ENCODE measurements at regions not wholly inside any gene's neighbourhood (a gene's known extent, or its start where the extent isn't known, plus 50 kb on each side); places are given as distances from the start of the nearest gene placed in this dataset.

- H3K27me3 Mint-ChIP-seq (ENCODE audit: insufficient read depth), result no peaks in the 10 kb centered on the region
- TF ChIP-seq CTCF (conservative IDR thresholded peaks at IDR 0.05), result no peak
- Histone ChIP-seq H3K4me1 (ENCODE audit: control insufficient read depth, insufficient read depth, low read length) (no peaks in the 10 kb centered on the region), H3K4me3 (ENCODE audit: low read length) (no peak overlapping the region), H3K27me3 (ENCODE audit: control insufficient read depth, insufficient read depth, low read length, poor library complexity, severe bottlenecking) (no peaks in the 10 kb centered on the region), H3K36me3 (ENCODE audit: control insufficient read depth, insufficient read depth, low read length) (no peaks in the 10 kb centered on the region), H3K9ac (ENCODE audit: extremely low read depth, low read length, poor library complexity, severe bottlenecking) (no peak overlapping the region), H3K9me3 (ENCODE audit: control insufficient read depth, low read length) (peaks cover 4% of the 10 kb centered on the region), H3K27ac (ENCODE audit: low read depth, low read length) (no peak overlapping the region)
- H3K4me3 Mint-ChIP-seq, result no peak overlapping the region
- no peaks in the 10 kb centered on the region for H3K4me1 Mint-ChIP-seq
- 93% methylated on average over 3 of the region's 3 CpGs; no CpG with 5 or more reads in 1 of the 2 experiments for WGBS, 2 experiments (ENCODE audit: insufficient coverage in 1 of 2, insufficient read length in 1 of 2)
- H3K36me3 Mint-ChIP-seq (ENCODE audit: low read depth), result no peaks in the 10 kb centered on the region
- no peak for DNase-seq
- H3K9me3 Mint-ChIP-seq, result peaks cover 9% of the 10 kb centered on the region
- H3K27ac Mint-ChIP-seq, result no peak overlapping the region
Measured at GRCh38 chr4:95980877-95981360, 141.0 kb downstream of the PDHA2 start.

GRCh38 chr4:95981591-95981990 lies 141.7 kb downstream of the PDHA2 start:
- peak overlapping the region; percentile 66 for H3K27ac ChIP-seq (ENCODE audit: low read depth, low read length)
- no peaks in the 10 kb centered on the region for H3K27me3 ChIP-seq (ENCODE audit: control insufficient read depth, insufficient read depth, low read length, poor library complexity, severe bottlenecking)
- H3K4me1 Mint-ChIP-seq, result no peaks in the 10 kb centered on the region
- no peaks in the 10 kb centered on the region for H3K4me1 ChIP-seq (ENCODE audit: control insufficient read depth, insufficient read depth, low read length)
- H3K4me3 Mint-ChIP-seq, result no peak overlapping the region
- H3K27me3 Mint-ChIP-seq (ENCODE audit: insufficient read depth), result no peaks in the 10 kb centered on the region
- no peaks in the 10 kb centered on the region for H3K36me3 ChIP-seq (ENCODE audit: control insufficient read depth, insufficient read depth, low read length)
- DNase-seq, result no peak
- H3K36me3 Mint-ChIP-seq (ENCODE audit: low read depth), result no peaks in the 10 kb centered on the region
- no peak overlapping the region for H3K27ac Mint-ChIP-seq
- H3K4me3 ChIP-seq (ENCODE audit: low read length), result no peak overlapping the region
- no peak overlapping the region for H3K9ac ChIP-seq (ENCODE audit: extremely low read depth, low read length, poor library complexity, severe bottlenecking)
- TF ChIP-seq CTCF (conservative IDR thresholded peaks at IDR 0.05), result no peak
- WGBS, 2 experiments (ENCODE audit: insufficient coverage in 1 of 2, insufficient read length in 1 of 2), result 75 to 85% methylated on average over 2 of the region's 2 CpGs
- peaks cover 4% of the 10 kb centered on the region for H3K9me3 ChIP-seq (ENCODE audit: control insufficient read depth, low read length)
- peaks cover 9% of the 10 kb centered on the region for H3K9me3 Mint-ChIP-seq

GRCh38 chr4:95982516-95982915 lies 142.6 kb downstream of the PDHA2 start:
- H3K27ac ChIP-seq (ENCODE audit: low read depth, low read length), result peak overlapping the region; percentile 66
- H3K4me1 Mint-ChIP-seq, result no peaks in the 10 kb centered on the region
- no peaks in the 10 kb centered on the region for H3K36me3 Mint-ChIP-seq (ENCODE audit: low read depth)
- TF ChIP-seq CTCF (conservative IDR thresholded peaks at IDR 0.05), result no peak
- peaks cover 9% of the 10 kb centered on the region for H3K9me3 Mint-ChIP-seq
- no peak overlapping the region for H3K4me3 ChIP-seq (ENCODE audit: low read length)
- H3K27ac Mint-ChIP-seq, result no peak overlapping the region
- H3K9me3 ChIP-seq (ENCODE audit: control insufficient read depth, low read length), result peaks cover 4% of the 10 kb centered on the region
- H3K27me3 ChIP-seq (ENCODE audit: control insufficient read depth, insufficient read depth, low read length, poor library complexity, severe bottlenecking), result no peaks in the 10 kb centered on the region
- DNase-seq, result no peak
- no peaks in the 10 kb centered on the region for H3K36me3 ChIP-seq (ENCODE audit: control insufficient read depth, insufficient read depth, low read length)
- 75 to 100% methylated on average over 1 of the region's 1 CpG for WGBS, 2 experiments (ENCODE audit: insufficient coverage in 1 of 2, insufficient read length in 1 of 2)
- no peaks in the 10 kb centered on the region for H3K27me3 Mint-ChIP-seq (ENCODE audit: insufficient read depth)
- H3K4me1 ChIP-seq (ENCODE audit: control insufficient read depth, insufficient read depth, low read length), result no peaks in the 10 kb centered on the region
- H3K4me3 Mint-ChIP-seq, result no peak overlapping the region
- no peak overlapping the region for H3K9ac ChIP-seq (ENCODE audit: extremely low read depth, low read length, poor library complexity, severe bottlenecking)
